ENCODE measurements at regions not wholly inside any gene's neighbourhood (a gene's known extent, or its start where the extent isn't known, plus 50 kb on each side); places are given as distances from the start of the nearest gene placed in this dataset.
A peak's percentile ranks its signal among the peaks of the same experiment; 100 is the strongest.

DNA sequence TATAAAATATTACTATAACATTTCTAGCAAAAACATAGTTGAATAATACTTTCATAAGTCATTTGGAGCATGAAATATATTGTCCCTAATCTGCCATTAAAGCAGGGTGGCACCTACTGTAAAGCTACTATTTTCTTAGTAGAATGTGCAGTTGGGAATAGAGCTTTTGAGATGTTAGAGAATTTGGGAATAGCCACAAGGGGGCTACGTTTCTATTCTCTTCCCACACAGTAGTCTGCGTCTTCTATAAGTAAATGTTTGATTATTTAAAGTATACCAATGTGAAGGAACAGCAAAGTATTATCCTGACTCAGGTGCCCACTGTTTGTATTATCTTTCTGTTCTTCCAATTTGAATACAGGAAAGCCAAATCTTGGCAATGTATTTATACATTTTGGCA is 323.2 kb upstream of the GIMD1 start:
- TF ChIP-seq POLR2AphosphoS5 (IDR thresholded peaks at IDR 0.05) (no peak), EP300 (IDR thresholded peaks at IDR 0.05) (no peak), POLR2A (IDR thresholded peaks at IDR 0.05) (no peak)
- TF ChIP-seq, protein P1, sequence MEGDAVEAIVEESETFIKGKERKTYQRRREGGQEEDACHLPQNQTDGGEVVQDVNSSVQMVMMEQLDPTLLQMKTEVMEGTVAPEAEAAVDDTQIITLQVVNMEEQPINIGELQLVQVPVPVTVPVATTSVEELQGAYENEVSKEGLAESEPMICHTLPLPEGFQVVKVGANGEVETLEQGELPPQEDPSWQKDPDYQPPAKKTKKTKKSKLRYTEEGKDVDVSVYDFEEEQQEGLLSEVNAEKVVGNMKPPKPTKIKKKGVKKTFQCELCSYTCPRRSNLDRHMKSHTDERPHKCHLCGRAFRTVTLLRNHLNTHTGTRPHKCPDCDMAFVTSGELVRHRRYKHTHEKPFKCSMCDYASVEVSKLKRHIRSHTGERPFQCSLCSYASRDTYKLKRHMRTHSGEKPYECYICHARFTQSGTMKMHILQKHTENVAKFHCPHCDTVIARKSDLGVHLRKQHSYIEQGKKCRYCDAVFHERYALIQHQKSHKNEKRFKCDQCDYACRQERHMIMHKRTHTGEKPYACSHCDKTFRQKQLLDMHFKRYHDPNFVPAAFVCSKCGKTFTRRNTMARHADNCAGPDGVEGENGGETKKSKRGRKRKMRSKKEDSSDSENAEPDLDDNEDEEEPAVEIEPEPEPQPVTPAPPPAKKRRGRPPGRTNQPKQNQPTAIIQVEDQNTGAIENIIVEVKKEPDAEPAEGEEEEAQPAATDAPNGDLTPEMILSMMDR (IDR thresholded peaks at IDR 0.05), result no peak
- no peaks in the 10 kb centered on the region for H3K9me3 ChIP-seq
- H3K4me1 ChIP-seq, result no peaks in the 10 kb centered on the region
- H3K4me3 ChIP-seq, result no peak overlapping the region
- H3K27me3 ChIP-seq, result no peaks in the 10 kb centered on the region
- no peak for DNase-seq
- no peak for ATAC-seq (ENCODE audit: low FRiP score in 2 of 2)
- 13 to 22% methylated on average over 2 of the region's 2 CpGs for WGBS, 2 donors
- no peaks in the 10 kb centered on the region for H3K36me3 ChIP-seq
- H3K27ac ChIP-seq, result no peak overlapping the region

DNA sequence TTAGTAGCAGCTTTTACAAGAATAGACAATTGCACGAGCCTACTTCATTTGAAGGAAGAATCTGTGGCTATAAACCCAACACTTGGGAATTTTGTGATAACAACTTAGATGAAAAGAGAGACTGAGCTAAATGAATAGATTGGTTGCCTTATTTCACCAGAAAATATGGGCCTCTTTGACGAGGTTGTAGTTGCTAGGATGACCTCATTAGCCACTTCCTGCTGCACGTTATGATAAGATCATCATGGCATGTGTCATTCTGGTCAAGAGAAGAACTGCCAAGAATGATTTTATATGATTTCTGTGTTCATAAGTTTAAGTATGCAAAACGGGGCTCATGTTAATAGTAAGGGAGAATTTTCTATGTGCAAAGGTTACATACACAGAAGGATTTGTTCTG is 321.9 kb upstream of the GIMD1 start:
- Histone ChIP-seq H3K4me3 (no peak overlapping the region), H3K27me3 (no peaks in the 10 kb centered on the region), H3K36me3 (no peaks in the 10 kb centered on the region), H3K9me3 (no peaks in the 10 kb centered on the region), H3K4me1 (no peaks in the 10 kb centered on the region), H3K27ac (no peak overlapping the region)
- TF ChIP-seq POLR2A (IDR thresholded peaks at IDR 0.05) (no peak), EP300 (IDR thresholded peaks at IDR 0.05) (no peak), POLR2AphosphoS5 (IDR thresholded peaks at IDR 0.05) (no peak)
- TF ChIP-seq, protein P1 (IDR thresholded peaks at IDR 0.05), result no peak
- DNase-seq (no peak), ATAC-seq (ENCODE audit: low FRiP score in 2 of 2) (no peak)
- 25 to 31% methylated on average over 4 of the region's 4 CpGs for WGBS, 2 donors

DNA sequence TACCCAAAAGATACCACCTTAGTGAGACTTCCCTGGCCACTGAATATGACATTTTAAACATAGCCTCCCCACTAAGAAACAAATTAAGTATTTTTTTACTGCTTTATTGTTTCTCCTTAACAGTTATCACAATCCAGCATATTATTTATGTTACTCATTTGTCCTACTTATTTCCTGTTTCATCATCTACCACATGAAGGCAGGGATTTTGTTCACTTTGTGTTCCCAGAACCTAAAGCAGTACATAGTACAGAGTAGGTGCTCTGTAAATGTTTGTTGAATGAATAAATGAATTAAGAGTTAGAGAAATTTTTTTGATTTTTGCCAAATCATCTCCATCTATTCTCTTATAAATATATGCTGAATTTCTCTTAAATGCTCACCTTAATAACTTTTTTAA is 318.4 kb upstream of the GIMD1 start:
- Histone ChIP-seq H3K27ac (no peak overlapping the region), H3K4me1 (no peaks in the 10 kb centered on the region), H3K36me3 (no peaks in the 10 kb centered on the region), H3K4me3 (no peak overlapping the region), H3K9me3 (no peaks in the 10 kb centered on the region), H3K27me3 (no peaks in the 10 kb centered on the region)
- DNase-seq (no peak), ATAC-seq (ENCODE audit: low FRiP score in 2 of 2) (no peak)
- TF ChIP-seq POLR2AphosphoS5 (IDR thresholded peaks at IDR 0.05), result no peak
- TF ChIP-seq POLR2A (IDR thresholded peaks at IDR 0.05), result no peak
- TF ChIP-seq, protein P1 (IDR thresholded peaks at IDR 0.05), result no peak
- no peak for TF ChIP-seq EP300 (IDR thresholded peaks at IDR 0.05)

DNA sequence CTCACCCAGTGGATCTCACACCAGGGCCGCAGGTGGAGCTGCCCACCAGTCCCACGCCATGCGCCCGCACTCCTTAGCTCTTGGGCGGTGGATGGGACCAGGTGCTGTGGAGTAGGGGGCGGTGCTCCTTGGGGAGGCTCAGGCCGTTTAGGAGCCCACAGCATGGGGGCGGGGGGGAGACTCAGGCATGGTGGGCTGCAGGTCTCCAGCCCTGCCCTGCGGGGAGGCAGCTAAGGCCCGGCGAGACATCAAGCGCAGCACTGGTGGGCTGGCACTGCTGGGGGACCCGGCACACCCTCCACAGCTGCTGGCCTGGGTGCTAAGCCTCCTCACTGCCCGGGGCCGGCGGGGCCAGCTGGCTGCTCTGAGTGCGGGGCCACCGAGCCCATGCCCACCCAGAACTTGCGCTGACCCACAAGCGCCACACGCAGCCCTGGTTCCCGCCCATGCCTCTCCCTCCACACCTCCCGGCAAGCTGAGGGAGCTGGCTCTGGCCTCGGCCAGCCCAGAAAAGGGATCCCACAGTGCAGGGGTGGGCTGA is 312.9 kb upstream of the GIMD1 start:
- Histone ChIP-seq H3K27ac (no peak overlapping the region), H3K4me1 (no peaks in the 10 kb centered on the region), H3K36me3 (no peaks in the 10 kb centered on the region), H3K9me3 (peaks cover 0 to 2% (median 0%) of the 10 kb centered on the region in 4 donors), H3K27me3 (no peaks in the 10 kb centered on the region), H3K4me3 (no peak overlapping the region)
- 88 to 94% methylated on average over 6 to 14 of the region's 24 CpGs for WGBS, 2 donors
- TF ChIP-seq, protein P1 (IDR thresholded peaks at IDR 0.05), result no peak
- TF ChIP-seq POLR2AphosphoS5 (IDR thresholded peaks at IDR 0.05) (no peak), POLR2A (IDR thresholded peaks at IDR 0.05) (no peak), EP300 (IDR thresholded peaks at IDR 0.05) (no peak)
- DNase-seq (peak in 1 of 2 donors; percentile 74), ATAC-seq (ENCODE audit: low FRiP score in 2 of 2) (no peak)

DNA sequence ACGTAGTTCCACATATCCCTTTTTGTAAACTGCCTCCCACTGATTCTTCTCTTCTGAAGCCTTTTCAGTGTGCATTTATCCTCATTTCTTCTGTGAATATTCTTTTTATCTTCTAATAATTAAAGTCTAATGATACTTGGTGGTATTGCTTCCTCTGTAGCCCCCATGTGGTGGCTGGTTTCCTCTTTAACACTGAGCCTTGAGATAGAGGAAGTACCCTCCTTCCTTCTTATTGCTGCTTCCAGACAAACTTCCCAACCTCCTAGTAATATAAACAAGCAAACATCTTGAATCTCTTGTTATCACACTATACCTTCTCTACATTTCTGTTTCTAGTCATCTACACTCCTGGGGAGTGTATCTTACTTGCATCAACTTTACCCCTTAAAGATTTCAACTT is 310.5 kb upstream of the GIMD1 start:
- TF ChIP-seq POLR2AphosphoS5 (IDR thresholded peaks at IDR 0.05), result no peak
- no peak for TF ChIP-seq EP300 (IDR thresholded peaks at IDR 0.05)
- TF ChIP-seq POLR2A (IDR thresholded peaks at IDR 0.05), result no peak
- TF ChIP-seq, protein P1 (IDR thresholded peaks at IDR 0.05), result no peak
- no peak overlapping the region for H3K4me3 ChIP-seq
- peaks cover 0 to 2% (median 0%) of the 10 kb centered on the region in 4 donors for H3K9me3 ChIP-seq
- ATAC-seq (ENCODE audit: low FRiP score in 2 of 2) (no peak), DNase-seq (no peak)
- H3K4me1 ChIP-seq, result no peaks in the 10 kb centered on the region
- no peak overlapping the region for H3K27ac ChIP-seq
- H3K27me3 ChIP-seq, result no peaks in the 10 kb centered on the region
- no peaks in the 10 kb centered on the region for H3K36me3 ChIP-seq
- 58 to 66% methylated on average over 1 of the region's 1 CpG for WGBS, 2 donors

Measured in upper lobe of left lung (tissue), 6 donors.